GM18502 (cell line): ENCODE measurements at regions not wholly inside any gene's neighbourhood (a gene's known extent, or its start where the extent isn't known, plus 50 kb on each side); places are given as distances from the start of the nearest gene placed in this dataset.

Source experiments
- ATAC-seq: cut with Tn5 transposase; IDR thresholded peaks from one replicate; pipeline ENCODE4 v1.9.1; 2021; ENCODE audit warnings: mild to moderate bottlenecking; ENCODE audit not compliant: unreplicated experiment, poor library complexity

- no peak for ATAC-seq
These were observed 1153.3 kb downstream of the SORCS1 start for GRCh38 chr10:106011250-106011649.

GRCh38 chr10:106000721-106001120, 1163.8 kb downstream of the SORCS1 start:
- no peak for ATAC-seq

- no peak for ATAC-seq
These were observed 1170.9 kb downstream of the SORCS1 start for GRCh38 chr10:105993609-105994008.

GRCh38 chr10:105992928-105993327, 1171.6 kb downstream of the SORCS1 start:
- ATAC-seq, result no peak

GRCh38 chr10:105990529-105990928, 1174.0 kb downstream of the SORCS1 start:
- ATAC-seq, result no peak

GRCh38 chr10:105989995-105990394, 1174.5 kb downstream of the SORCS1 start:
- no peak for ATAC-seq

GRCh38 chr10:105988848-105989247, 1175.7 kb downstream of the SORCS1 start:
- no peak for ATAC-seq

- ATAC-seq, result no peak
These were observed 1177.4 kb downstream of the SORCS1 start for GRCh38 chr10:105986912-105987635.

- no peak for ATAC-seq
These were observed 1178.0 kb downstream of the SORCS1 start for GRCh38 chr10:105986486-105986885.

- ATAC-seq, result no peak
These were observed 1181.8 kb downstream of the SORCS1 start for GRCh38 chr10:105982735-105983134.

GRCh38 chr10:105981679-105982078, 1182.8 kb downstream of the SORCS1 start:
- no peak for ATAC-seq

GRCh38 chr10:105974803-105975456, 1189.6 kb downstream of the SORCS1 start:
- ATAC-seq, result no peak

- ATAC-seq, result no peak
These were observed 1190.6 kb downstream of the SORCS1 start for GRCh38 chr10:105973902-105974301.

- ATAC-seq, result no peak
These were observed 1191.1 kb downstream of the SORCS1 start for GRCh38 chr10:105973360-105973759.

GRCh38 chr10:105971460-105971859, 1193.0 kb downstream of the SORCS1 start:
- no peak for ATAC-seq

- no peak for ATAC-seq
These were observed 1194.6 kb downstream of the SORCS1 start for GRCh38 chr10:105969884-105970377.

GRCh38 chr10:105968666-105969065, 1195.8 kb downstream of the SORCS1 start:
- ATAC-seq, result no peak

GRCh38 chr10:105967256-105967655, 1197.2 kb downstream of the SORCS1 start:
- no peak for ATAC-seq

GRCh38 chr10:105965141-105965540, 1199.4 kb downstream of the SORCS1 start:
- no peak for ATAC-seq

- no peak for ATAC-seq
These were observed 1200.5 kb downstream of the SORCS1 start for GRCh38 chr10:105964009-105964408.

- ATAC-seq, result no peak
These were observed 1201.1 kb downstream of the SORCS1 start for GRCh38 chr10:105963334-105963884.
